Peyer's patch (tissue), 4 donors: ENCODE measurements at regions not wholly inside any gene's neighbourhood (a gene's known extent, or its start where the extent isn't known, plus 50 kb on each side); places are given as distances from the start of the nearest gene placed in this dataset.

Experiments
- CTCF ChIP-seq, 6 experiments: fragments of 450-650 bp in 4 of 6; fragments of 200-600 bp in 2 of 6; sonication (generic) in 1 of 6; IDR thresholded peaks; one replicate each; pipeline ENCODE4 v1.5.1; 2017 to 2019; ENCODE audit warnings: antibody characterized with exemption in 6 of 6, mild to moderate bottlenecking in 3 of 6, moderate library complexity in 1 of 6
- POLR2A ChIP-seq, 2 donors: fragments of 450-650 bp; IDR thresholded peaks; one replicate each; pipeline ENCODE4 v1.5.1; 2017; ENCODE audit warnings: antibody characterized with exemption in 2 of 2, mild to moderate bottlenecking in 2 of 2, moderate library complexity in 2 of 2

DNA sequence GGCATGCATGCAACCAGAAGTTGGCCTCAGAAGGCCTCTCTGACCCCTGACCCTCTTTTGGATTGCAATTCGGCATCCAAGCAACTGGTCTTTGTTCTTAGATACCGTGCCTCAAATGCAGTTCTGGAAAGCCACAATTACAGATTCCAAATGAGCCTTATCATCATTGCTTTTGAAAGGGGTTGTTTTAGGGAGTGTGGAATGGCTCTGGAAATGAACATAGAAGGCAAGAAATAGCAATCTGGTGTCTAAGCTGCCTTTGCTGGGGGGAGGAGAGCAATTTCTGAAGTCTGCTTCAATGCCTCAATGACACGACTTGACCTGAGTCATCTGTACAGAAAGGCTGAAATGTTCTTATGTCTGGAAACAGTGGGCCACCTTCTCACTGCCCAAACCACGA is 250.1 kb downstream of the NUAK1 start:
- TF ChIP-seq CTCF (IDR thresholded peaks at IDR 0.05) (no peak), POLR2A (IDR thresholded peaks at IDR 0.05) (no peak)
